GM21786 (cell line): ENCODE measurements at regions not wholly inside any gene's neighbourhood (a gene's known extent, or its start where the extent isn't known, plus 50 kb on each side); places are given as distances from the start of the nearest gene placed in this dataset.

ENCODE experiments used
- ATAC-seq: cut with Tn5 transposase; IDR thresholded peaks from one replicate; pipeline ENCODE4 v1.9.1; 2021; ENCODE audit not compliant: unreplicated experiment

DNA sequence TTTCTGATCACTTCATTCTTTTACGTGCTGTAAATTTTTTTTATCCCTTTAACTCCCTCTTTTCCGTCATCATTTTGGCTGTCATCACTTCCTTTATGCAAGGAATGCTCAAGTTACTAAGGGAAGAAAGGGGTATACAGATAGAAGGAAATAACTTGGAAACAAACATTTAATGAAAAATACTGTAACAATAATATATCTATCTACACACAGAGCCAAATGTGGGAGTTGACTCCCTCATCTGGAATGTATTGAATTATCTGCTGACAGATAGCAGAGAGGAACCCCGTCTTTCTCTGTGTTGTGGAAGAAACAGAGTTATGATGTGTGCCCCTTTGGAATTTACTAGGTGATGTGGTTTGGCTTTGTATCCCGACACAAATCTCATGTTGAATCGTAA lies 182.5 kb upstream of the NXPH2 start:
- no peak for ATAC-seq

DNA sequence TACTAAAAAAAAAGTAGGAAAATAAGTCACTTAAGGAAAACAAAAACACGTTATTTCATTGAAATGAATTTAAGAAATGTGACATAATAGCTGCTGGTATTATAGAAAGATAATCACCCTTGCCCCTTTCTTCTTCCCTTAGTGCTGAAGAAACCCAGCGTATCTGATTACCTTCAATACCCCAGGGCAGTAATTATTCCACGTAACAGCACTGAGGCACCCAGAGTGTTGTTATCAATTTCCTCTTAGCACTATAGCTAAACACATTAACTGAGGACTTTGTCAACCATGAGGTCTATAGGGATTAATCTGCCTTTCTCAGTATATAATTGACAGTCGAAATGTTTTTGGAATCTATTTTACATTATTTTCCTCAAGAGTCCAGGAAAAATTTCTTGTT lies 180.0 kb upstream of the NXPH2 start:
- no peak for ATAC-seq

DNA sequence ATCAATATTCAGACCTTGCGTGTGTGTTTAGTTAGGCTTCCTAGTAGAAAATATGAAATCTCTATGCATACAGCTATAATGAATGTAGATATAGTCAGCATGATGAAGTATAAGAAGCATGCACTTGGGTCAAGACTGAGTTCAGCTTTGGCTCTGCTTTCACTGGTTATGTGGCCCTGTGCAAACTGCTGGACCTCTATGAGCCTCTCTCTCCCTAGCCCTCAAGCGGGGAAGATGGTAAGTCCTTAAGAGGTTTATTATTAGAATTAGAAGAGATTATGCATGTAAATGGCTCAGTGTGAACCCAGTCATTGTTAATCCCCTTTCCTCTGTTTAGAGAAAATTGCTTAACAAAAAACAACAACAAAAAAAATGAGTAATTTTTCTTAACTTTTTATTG lies 178.8 kb upstream of the NXPH2 start:
- ATAC-seq: no peak

DNA sequence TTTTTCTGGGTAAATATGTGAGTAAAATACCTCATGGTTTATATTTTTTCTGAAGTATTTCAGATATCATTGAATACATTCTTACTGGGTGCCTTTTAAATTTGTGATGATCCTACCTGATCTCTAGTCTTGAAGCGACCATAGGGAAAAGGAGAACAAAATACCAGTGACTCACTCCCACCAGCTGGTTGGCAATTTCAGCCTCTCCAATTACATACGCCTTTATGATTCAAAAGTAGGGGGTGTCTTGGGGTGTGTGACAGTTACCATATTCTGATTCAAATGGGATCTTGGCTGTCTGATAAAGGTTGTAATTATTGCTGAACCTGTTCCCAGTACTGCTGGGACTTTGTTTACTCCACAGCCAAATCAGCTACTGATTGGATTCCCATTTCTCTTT lies 175.9 kb upstream of the NXPH2 start:
- ATAC-seq: no peak

DNA sequence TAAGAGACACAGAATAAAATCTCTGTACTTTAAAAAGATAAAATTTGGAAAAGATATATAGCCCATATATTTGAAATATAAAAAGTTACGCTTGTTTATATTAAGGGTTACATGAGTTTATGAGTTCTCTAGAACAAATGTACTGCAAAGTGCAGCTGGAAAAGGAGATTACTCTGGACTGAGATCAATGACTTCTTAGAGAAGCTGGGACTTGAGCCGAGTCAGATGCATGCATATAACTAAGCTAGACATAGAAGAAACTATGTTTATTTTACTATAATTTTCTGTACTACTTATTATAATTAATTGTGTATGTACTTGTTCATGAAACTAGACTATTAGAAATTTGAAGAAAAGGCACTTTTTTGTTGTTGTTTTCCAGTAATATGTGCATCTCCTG lies 170.3 kb upstream of the NXPH2 start:
- no peak for ATAC-seq

DNA sequence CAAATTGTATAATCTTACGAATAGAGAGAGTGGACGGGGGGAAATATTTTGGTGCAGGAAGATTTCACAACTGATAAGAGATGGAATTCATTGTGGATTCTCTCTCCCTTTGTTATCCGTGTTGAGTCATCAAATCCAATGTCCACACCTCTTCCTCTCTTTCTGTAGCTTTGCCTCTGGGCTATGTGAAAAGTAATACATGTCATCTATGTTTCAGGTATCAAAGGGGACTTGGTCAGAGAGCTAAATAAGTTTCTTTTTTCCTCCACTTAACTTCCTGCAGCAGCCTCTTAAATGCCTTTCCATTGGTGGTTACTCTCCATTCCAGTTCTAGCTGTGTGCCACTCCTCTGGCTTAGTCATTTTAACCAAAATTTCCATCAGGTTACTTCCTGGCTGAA lies 169.3 kb upstream of the NXPH2 start:
- no peak for ATAC-seq

DNA sequence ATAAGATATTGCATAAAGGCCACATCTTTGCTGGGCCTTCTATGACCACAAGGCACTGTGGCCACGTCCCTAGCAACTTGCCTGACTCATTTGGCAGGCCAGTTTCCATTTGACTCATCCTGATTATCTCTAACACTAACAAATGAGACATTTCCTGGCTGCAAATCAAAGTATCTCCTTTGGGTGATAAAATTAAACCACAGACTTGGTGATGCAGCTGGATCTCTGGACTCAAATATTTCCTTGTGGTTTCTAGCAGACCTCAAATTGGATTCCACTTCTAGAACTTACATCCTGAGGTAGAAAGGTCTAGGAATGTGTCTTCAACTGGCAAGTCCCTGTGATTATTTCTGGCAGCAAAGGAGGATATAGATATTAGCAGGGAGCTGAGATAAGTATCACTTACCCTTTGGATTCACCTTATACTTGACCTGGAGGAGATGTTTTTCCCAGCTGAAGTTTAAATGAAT lies 167.9 kb upstream of the NXPH2 start:
- peak; percentile 83 for ATAC-seq

DNA sequence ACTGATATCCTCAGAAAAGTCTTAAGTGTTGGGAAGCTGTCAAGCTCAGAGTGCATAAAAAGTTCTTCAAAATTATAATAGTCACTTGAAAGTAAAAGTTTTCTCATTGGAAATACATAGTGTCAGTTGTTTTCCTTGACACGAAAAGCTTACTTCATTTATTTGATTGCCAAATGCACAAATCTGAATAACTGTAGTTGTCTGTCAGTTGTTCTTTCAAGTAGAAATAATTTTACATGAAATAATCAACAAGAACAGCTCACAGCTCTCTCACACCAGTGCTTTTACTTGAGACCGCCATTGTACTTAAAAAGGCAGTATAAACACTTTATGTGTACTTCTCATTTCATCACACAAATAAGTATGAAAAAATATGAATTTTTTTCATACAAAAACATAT lies 163.3 kb upstream of the NXPH2 start:
- no peak for ATAC-seq

DNA sequence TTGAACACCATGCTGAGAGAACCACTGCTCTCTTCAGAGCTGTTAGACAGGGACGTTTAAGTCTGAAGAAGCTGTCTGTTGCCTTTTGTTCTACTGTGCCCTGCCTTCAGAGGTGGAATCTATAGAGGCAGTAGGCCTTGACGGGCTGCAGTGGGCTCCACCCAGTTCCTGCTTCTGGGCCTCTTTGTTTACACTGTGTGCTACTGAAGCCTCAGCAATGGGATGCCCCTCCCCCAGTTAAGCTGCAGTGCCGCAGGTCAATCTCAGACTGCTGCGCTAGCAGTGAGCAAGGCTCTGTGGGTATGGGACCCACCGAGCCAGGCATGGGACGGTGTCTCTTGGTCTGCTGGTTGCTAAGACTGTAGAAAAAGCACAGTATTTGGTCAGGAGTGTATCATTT lies 162.3 kb upstream of the NXPH2 start:
- ATAC-seq: no peak

DNA sequence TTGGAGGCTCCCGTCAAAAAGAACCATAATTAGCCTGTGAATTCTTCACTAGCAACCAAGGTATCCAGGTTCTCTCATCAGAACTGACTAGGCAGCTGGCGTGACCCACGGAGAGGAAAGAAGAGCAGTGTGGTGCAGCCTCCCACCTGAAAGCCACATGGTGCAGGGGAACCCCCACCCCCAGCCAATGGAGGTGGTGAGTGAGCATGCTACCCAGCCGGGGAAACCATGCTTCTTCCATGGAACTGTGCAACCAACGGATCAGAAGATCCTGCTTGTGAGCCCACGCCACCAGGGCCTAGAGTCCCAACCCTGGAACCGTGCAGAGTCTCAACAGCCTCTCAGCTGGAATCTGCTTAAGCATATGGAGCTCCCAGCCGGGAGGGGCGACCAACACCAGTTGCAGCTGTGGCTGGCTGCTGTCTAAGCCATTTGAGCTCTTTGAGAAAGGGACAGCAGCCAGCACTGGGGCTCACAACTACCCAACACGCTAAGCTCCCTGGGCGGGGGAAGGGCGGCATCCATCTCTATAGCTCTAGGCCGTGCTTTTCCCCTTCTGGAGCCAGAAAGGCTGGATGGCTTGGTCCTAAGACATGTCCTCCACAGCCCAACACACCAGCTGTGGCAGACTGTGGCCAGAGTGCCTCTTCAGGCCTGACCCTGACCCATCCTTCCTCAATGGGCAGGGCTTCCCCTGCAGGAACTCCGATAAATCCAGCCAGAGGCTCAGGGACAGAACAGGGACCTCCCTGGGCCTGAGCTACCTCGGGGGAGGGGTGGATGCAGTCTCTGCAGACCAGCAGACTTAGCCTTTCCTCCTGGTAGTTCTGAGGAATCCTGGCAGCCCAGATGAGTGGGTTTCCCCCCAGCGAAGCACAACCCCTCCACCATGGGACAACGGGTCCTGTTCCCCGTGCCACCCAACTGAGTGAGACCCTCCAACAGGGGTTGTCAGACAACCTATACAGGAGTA lies 151.4 kb upstream of the NXPH2 start:
- no peak for ATAC-seq

DNA sequence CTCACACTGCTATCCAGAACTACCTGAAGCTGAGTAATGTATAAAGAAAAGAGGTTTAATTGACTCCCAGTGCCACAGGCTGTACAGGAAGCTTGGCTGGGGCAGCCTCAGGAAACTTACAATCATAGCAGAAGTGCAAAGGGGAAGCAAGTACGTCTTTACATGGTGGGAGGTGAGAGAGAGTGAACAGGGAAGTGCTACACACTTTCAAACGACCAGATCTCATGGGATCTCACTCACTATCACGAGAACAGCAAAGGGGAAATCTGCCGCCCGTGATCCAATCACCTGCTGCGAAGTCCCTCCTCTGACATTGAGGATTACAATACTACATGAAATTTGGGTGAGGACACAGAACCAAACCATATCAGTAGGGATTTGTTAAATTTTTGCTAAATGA lies 150.4 kb upstream of the NXPH2 start:
- no peak for ATAC-seq

DNA sequence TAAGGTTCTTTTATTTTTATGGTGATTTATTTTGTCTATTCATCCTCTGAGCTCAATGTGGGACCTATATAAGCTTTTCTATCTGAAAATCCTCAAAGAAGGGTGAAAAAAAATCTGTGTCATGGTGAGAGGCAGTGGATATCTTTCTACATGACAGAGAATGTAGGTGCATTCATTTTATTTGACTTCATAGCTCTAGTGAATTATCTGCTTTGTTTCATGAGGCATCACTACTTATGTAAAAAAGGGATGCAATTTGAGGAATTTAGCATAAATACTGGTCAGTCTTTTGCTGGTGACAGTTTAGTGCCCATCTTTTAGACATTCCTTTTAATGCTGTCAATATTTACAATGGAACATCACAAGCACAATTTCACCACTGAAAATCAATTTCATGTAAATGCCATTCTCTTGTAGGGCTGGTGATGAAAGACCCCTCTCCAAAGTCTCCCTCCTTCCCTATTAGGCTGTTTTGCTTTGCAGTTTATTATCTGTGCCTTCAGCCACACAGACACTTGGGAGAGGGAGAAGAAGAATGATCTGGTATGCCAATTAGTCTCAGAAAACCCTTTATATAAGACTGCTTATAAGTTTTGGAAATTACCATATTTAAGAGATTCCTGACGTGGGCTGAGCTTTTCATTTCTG lies 148.3 kb upstream of the NXPH2 start:
- no peak for ATAC-seq

DNA sequence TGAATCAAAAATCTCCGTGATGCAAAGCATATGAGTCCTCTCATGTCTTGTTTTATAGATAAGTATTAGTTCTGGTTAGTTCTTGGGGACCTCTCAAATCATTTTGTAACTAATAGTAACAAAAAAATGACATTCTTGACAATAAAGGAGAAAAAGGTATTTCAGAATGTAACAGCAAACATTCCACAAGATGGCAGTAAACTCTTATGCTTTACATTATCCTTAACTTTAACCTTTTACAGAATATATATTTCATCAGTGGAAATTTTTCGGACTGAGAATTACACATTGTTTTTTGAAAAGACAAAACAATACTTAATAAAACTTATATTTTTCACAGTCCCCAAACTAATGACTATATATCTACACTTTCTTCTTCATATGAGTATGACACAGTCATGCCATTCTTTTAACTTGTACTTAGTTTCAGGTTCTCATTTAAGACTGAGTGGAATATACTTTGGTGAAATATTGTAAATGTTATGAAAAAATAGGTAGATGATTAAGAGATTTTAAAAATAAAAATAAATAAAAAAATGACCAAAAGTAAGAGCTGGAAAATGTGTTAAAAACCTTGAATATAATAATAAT lies 142.9 kb upstream of the NXPH2 start:
- no peak for ATAC-seq

DNA sequence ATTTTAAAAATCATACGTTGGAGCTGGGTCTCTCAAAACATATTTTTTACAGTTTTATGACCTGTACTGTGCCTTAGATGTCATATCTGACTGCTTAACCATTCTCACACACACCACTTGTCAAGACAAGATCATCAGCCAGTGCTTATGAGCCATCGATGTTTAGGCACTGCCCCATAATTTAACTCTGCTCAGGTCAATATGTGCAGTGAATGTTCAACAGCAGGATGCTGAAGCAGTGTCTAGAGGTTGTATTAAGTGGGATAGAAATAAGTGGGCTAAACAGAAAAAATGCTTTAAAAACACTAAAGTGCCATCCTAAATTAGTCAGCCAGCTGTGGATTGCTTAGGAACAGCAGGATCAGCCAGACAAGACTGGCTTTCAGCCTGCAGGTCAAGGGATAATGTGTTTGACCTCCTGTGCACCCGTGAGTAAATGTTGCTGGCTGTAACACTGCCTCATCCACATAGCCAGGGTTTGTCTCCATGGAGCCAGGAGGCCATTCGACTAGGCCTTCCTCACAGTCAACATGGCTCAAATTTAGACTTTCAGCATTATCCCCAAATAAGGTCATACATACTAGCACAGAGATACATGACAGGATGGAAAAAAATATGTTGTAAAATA lies 139.0 kb upstream of the NXPH2 start:
- no peak for ATAC-seq

DNA sequence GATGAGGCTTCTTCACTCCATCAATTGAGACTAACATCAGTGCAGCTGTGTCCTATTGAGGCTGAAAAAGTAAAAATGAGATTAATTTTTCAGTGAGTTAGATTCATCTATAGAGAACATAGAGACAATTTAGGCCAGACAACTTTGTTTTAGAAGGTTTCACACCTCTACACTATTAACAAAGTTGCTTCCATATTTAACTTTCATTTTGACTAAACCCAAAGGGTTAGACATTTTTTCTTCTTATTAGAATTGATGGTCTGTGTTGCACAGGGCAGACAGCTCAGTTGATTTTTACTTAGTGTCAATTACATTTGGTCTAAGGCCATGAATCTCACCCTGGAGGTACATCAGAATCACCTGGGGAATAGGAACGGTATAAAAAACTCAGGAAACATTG lies 130.2 kb upstream of the NXPH2 start:
- ATAC-seq: no peak

DNA sequence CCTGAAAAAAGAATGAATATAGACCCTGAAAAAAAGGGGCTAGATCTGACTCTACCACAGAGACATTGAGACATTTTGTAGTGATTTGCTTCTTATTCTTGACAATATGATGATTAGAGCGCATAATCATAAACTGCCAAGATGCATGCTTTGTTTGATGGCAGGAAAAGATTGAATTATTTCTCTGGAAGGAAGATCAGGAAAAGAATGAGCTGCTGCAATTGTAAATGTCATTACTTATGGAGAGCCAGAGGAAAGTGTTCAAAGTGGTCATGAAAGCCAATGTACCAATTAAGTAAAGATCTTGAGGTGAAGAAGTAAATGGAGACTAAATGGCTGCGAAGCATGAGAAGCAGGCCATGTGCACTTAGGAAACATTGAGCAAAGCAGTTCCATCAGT lies 126.4 kb upstream of the NXPH2 start:
- no peak for ATAC-seq

DNA sequence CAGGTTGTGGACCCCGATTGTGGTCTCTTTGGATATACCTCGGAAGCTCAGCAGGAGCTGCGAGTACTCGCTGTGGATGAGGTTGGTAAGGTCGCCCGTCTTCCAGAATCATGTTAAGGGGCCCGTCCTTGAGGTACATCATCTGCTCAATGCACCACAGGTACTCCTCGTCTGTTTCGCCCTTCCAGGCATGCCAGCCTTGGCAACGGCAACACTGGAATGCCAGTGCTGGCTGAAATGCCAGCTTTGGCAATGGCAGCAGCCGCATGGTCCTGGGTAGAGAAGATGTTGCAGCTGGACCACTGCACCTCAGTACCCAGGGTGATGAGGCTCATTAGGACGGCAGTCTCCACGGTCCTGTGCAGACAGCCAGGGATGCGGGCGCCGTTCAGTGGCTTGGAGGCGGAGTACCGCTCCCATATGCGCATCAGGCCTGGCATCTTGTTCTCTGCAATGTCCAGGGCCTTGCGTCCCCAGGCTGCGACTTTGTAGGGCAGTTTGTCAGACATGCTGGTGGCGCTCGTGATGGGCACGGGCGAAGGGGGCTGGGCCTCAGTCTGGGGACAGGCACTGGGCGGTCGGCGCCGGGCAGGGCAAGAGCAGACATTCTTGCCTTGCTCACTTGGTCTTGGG lies 122.2 kb upstream of the NXPH2 start:
- ATAC-seq: no peak

DNA sequence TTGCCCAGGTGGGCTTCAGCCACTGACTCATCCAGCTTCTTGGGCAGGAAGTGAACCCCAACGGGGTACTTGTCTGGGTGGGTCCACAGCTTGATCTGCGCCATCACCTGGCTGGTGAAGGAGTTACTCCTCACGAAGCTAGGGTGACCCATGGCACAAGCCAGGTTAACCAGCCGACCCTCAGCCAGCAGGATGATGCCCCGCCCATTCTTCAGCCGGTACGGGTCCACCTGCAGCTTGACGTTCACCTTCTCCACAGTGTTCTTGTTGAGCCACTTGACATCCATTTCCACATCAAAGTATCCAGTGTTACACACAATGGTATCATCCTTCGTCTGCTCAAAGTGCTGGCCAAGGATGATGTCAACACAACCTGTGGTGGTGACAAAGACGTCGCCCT lies 121.3 kb upstream of the NXPH2 start:
- no peak for ATAC-seq

DNA sequence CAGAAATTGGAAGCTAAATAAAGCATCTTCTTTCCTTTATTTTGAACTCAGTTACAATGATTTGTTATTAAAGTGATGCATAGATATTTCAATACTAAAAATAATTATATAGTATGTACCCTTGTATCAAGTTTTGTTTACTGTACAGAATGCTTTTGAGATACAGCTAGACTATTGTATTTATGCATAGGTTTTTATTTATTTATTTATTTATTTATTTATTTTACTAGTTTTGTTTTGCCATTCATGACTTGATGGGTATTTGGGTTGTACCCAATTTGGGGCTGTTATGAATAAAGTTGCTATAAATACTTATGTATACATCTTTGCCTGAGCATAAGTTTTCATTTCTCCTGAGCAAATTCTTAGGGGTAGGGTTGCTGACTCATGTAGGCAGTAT lies 118.7 kb upstream of the NXPH2 start:
- no peak for ATAC-seq

DNA sequence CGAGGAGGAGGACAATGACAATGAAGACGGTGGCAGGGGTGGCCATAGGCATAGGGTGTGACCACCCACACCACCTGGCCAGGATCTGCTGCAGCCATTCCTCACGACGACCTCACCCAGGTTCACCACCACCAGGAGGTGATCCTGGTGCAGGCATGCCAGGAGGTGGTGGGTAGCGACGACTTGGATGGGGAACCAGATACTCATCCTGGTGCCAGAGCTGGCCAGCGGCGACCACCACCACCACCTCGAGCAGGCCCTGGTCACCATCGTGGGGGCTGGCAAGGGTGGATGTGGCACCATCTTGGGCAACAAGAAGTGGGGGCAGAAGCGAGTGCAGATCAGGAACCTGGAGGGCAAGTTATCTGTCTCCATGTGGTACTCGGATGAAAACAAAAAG lies 117.1 kb upstream of the NXPH2 start:
- ATAC-seq: no peak

DNA sequence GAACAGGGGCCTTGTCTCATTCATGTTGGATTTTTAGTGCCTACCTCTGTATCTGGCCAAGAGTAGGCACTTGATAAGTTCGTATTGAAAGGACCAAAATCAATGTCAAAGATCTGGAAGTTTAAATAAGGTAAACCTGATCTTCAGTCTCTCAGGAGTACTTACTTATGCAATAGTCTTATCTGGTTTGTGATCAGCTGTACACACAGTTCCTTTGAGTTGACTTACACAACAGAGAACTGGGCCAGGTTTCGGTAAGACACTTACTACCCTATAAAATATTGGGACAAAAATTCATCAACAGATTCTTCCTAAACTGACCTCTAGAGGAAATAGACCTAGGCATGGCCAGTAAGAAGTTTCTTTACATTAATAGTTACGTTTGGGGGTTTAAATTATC lies 113.6 kb upstream of the NXPH2 start:
- no peak for ATAC-seq
